HG02973 (cell line): ENCODE measurements at regions not wholly inside any gene's neighbourhood (a gene's known extent, or its start where the extent isn't known, plus 50 kb on each side); places are given as distances from the start of the nearest gene placed in this dataset.

Source experiments
- ATAC-seq: cut with Tn5 transposase; IDR thresholded peaks from one replicate; pipeline ENCODE4 v1.9.1; 2021; ENCODE audit warnings: moderate library complexity; ENCODE audit not compliant: unreplicated experiment

GRCh38 chr14:65222440-65222858 is 120.1 kb upstream of the MAX start:
- peak; percentile 52 for ATAC-seq

- no peak for ATAC-seq
Observed at GRCh38 chr14:65223636-65224035, 121.3 kb upstream of the MAX start.

- ATAC-seq: no peak
Observed at GRCh38 chr14:65224799-65225198, 122.5 kb upstream of the MAX start.

- ATAC-seq: no peak
Observed at GRCh38 chr14:65225299-65226159, 123.2 kb upstream of the MAX start.

- ATAC-seq: no peak
Observed at GRCh38 chr14:65226824-65227604, 124.7 kb upstream of the MAX start.

GRCh38 chr14:65228436-65228835 is 126.1 kb upstream of the MAX start:
- ATAC-seq: peak; percentile 80

GRCh38 chr14:65228956-65229747 is 126.8 kb upstream of the MAX start:
- peak; percentile 3 for ATAC-seq

- ATAC-seq: no peak
Observed at GRCh38 chr14:65229748-65230728, 127.7 kb upstream of the MAX start.

- ATAC-seq: no peak
Observed at GRCh38 chr14:65231286-65231980, 129.1 kb upstream of the MAX start.

GRCh38 chr14:65234752-65235361 is 132.5 kb upstream of the MAX start:
- ATAC-seq: no peak

GRCh38 chr14:65237023-65237814 is 134.9 kb upstream of the MAX start:
- ATAC-seq: no peak

GRCh38 chr14:65237941-65238340 is 135.6 kb upstream of the MAX start:
- no peak for ATAC-seq

- ATAC-seq: no peak
Observed at GRCh38 chr14:65238456-65238855, 136.1 kb upstream of the MAX start.

- no peak for ATAC-seq
Observed at GRCh38 chr14:65239143-65239937, 137.0 kb upstream of the MAX start.

- ATAC-seq: no peak
Observed at GRCh38 chr14:65239938-65240296, 137.6 kb upstream of the MAX start.

GRCh38 chr14:65241125-65241752 is 138.9 kb upstream of the MAX start:
- ATAC-seq: no peak

GRCh38 chr14:65242732-65243134 is 140.4 kb upstream of the MAX start:
- ATAC-seq: no peak
